GM12874 (cell line): ENCODE measurements at regions not wholly inside any gene's neighbourhood (a gene's known extent, or its start where the extent isn't known, plus 50 kb on each side); places are given as distances from the start of the nearest gene placed in this dataset.

Experiments
- CTCF ChIP-seq: IDR thresholded peaks from 2 replicates; pipeline ENCODE4 v1.5.1; 2011; ENCODE audit warnings: low read depth, mild to moderate bottlenecking, control low read depth, low read length, moderate library complexity; ENCODE audit not compliant: insufficient read depth

- no peak for TF ChIP-seq CTCF
These were observed 388.0 kb upstream of the CDIN1 start for GRCh38 chr15:36191459-36191858.

- no peak for TF ChIP-seq CTCF
These were observed 370.4 kb upstream of the CDIN1 start for GRCh38 chr15:36208868-36209582.

GRCh38 chr15:36210426-36210825 is 369.0 kb upstream of the CDIN1 start:
- no peak for TF ChIP-seq CTCF

- TF ChIP-seq CTCF: no peak
These were observed 361.1 kb upstream of the CDIN1 start for GRCh38 chr15:36218322-36218721.

GRCh38 chr15:36218991-36219390 is 360.4 kb upstream of the CDIN1 start:
- no peak for TF ChIP-seq CTCF

- TF ChIP-seq CTCF: no peak
These were observed 357.4 kb upstream of the CDIN1 start for GRCh38 chr15:36221992-36222391.

- TF ChIP-seq CTCF: no peak
These were observed 348.6 kb upstream of the CDIN1 start for GRCh38 chr15:36230776-36231175.
